GM21526 (cell line): ENCODE measurements at regions not wholly inside any gene's neighbourhood (a gene's known extent, or its start where the extent isn't known, plus 50 kb on each side); places are given as distances from the start of the nearest gene placed in this dataset.
A peak's percentile ranks its signal among the peaks of the same experiment; 100 is the strongest.

Experiments used
- ATAC-seq: cut with Tn5 transposase; IDR thresholded peaks from one replicate; pipeline ENCODE4 v1.9.1; 2021; ENCODE audit warnings: moderate library complexity; ENCODE audit not compliant: unreplicated experiment, low FRiP score

- peak; percentile 63 for ATAC-seq
Measured at GRCh38 chr21:32135401-32136363, 143.2 kb downstream of the MIS18A start.

GRCh38 chr21:32134441-32135130 is 144.3 kb downstream of the MIS18A start:
- ATAC-seq = no peak

DNA sequence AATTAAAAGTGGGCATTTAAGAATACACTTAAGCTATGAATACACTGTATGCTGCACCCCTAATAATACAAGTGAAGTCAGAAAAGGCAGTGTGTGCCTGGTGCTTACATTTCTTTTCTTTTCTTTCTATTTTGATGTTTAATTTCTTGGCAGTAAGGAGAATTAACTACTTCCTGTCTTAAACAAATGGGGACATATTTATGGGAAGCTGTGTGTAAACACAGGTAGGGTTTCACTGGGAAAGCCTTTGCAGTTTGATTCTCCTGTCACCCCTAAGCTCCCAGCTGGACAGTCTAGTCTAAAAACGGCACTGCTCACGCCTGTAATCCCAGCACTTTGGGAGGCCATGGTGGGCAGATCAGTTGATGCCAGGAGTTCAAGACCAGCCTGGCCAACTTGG is 146.0 kb downstream of the MIS18A start:
- no peak for ATAC-seq

GRCh38 chr21:32132409-32132808 is 146.4 kb downstream of the MIS18A start:
- no peak for ATAC-seq

DNA sequence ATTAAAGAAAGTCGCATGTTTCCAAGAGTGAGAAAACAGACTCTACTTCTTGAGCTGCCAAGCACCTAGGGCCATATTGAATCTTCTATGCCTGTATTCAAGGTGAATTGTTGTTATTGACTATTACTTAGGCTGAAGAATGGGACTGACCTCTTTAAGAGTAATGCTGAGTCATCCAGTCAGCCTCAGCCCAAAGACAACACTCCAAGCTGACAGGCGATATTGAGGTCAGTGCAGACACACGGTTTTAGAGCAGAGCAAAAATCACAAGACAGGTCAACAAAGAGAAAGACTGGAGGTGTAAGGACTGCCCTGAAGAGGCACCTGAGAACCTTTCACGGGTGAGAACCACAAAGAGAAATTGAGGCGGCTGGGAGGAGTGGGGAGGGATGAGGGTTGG is 146.9 kb downstream of the MIS18A start:
- ATAC-seq = no peak

DNA sequence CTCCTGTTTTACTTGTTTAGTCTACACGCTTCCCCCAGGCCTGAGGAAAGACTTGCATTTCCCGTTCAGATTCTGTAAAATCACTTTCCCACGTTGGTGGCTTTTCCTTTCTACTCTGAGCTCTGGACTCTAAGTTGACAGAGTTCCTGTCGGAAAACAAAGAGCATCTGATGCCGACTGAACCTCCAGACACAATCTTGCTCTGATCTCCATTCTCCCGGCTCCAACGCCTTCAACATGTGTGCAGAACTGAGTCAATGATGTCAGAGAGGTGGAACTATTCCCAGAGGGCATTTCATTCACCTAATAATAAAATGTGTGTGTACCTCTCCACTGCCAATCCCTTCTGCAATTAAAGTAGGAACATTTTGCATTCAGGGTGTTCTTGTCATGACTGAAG is 147.7 kb downstream of the MIS18A start:
- ATAC-seq = no peak

GRCh38 chr21:32130031-32130891 is 148.6 kb downstream of the MIS18A start:
- ATAC-seq = no peak

DNA sequence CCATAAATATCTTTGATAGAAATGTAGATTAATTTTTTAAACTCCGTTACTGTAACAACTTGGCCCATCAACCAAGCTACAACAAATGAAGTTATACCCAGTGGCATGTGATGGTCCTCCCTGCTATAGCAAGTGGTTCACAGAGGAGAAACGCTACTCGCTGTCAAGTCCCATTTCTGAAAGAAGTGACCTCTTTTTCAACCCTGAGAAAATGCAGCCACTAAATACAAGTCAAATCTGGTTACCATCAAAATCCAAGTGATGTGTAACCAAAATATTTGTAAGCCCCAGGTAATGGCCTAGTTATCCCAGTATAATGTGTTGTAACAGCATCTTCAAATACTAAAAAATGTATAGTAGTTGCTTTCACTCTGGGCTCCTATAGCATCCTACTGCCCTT is 151.8 kb downstream of the MIS18A start:
- no peak for ATAC-seq

- ATAC-seq = no peak
Measured at GRCh38 chr21:32122082-32122481, 156.8 kb downstream of the MIS18A start.

DNA sequence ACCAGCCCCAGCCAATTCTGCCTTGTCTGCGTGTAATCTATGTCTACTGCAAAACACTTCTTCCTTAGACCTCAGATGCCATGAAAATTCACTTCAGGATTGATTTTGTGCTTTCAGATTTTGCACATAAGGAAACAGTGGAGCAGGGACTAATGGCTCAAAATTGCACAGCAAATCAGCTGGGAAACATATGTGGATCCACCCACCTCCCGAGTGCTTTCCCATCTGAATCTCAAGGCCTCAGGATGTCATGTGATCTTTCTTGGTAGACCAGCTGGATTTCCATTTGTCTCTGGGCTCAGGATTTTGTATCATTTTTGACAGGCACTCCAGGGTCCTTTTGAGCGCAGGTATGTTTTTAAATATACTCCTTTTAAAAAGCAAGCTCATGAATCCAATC is 158.6 kb downstream of the MIS18A start:
- no peak for ATAC-seq

GRCh38 chr21:32119811-32120210 is 159.0 kb downstream of the MIS18A start:
- ATAC-seq = no peak

DNA sequence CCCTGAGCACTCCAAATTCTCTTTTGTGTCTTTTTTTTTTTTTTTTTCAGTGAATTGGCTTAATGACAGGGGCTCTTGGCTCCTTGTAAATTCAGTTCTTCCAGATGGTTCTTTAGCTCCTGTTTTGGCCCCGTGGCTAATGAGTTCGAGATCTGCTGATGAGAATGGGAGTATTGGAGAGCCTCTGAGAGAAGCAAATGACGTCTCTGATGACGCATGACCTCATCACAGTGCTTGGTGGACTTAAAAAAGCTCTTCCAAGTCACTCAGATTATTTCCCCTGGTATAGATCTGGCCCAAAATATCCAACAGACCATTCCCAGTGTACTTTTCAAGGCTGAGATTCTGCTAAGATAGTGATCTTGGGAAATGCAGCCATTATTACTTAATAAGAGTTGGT is 159.5 kb downstream of the MIS18A start:
- no peak for ATAC-seq

DNA sequence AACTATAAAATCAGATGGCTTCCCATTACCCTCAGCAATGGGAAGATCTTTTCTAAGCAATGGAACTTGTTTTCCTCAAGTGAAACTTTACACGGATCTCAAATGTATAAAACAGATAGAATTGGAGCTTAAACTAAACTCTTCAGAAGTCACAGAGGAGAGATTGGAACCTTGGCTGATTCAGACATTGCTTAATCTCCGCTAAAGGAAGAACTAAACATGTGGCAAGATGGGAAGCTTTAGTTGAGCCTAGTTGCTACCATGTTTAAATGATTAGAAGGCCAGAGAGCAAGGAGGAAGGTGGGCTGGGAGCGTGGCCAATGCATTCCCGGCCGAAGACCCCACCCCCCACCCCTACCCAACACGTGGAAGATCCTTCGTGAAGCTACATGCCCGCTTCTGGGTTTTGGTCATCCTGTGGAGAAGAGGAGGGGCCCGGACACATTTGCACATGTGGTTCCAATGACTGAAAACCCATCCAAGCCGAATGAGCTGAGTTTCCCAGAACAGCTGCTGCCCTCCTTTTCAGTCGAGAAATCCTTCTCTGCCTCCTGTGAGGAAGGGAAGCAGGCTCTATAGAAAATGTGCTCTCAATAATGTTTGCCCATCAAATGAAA is 164.3 kb downstream of the MIS18A start:
- no peak for ATAC-seq

DNA sequence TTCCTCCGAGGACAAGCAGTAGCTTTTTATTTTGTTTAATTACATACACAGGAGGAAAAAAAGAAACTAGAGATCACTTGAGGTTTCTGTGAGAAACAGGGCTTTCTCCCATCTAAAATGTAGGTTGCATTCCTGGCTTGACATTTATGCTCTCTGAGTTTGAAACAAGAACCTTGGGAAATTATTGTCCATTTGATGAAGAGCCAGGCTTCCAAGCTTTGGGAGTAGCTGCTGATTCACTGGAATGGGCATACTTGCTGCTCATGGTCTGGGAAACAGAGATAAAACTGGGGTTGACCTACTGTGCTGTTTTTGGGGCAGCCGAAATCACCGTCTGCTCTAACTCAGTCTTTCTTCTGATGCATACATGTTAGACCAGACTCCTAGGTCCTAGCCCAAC is 165.4 kb downstream of the MIS18A start:
- ATAC-seq = no peak

DNA sequence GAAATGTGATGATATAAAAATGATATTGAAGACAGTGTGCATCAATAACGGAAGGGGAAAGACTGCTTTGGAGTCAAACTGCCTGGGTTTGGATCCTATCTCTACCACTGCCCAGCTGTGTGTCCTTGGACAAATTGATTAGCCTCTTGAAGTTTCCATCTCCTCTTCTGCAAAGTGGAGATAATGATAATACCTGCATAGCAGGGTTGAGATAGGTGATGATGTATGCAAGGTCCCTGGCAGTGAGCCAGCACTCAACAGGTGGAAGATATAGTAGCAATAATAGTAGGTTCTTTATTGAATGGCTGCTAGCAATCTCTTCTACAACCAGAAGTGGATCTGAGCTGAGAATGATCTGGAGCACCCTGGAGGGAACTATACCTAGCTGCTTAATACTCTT is 166.7 kb downstream of the MIS18A start:
- no peak for ATAC-seq

GRCh38 chr21:32108566-32108965 is 170.3 kb downstream of the MIS18A start:
- ATAC-seq = no peak

DNA sequence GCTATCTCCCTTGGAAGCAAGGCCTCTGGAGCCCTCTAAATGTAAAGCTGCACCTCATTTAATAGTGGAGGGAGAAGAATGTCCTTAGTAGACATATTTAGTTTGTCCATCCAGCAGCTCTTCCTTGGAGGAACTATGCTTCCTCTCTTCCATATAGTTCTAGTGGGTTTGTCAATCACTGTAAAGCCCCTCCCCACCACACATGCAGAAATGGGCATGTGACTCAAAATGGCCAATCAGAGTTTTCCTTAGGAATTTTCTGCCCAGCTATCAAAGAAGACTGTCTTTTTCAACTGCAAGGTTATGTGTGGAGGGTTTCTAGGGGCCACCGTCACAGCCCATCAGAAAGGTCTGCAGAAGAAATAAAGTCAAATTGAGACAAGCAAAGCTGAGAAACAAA is 175.5 kb downstream of the MIS18A start:
- no peak for ATAC-seq

- ATAC-seq = no peak
Measured at GRCh38 chr21:32102426-32102825, 176.4 kb downstream of the MIS18A start.

- ATAC-seq = no peak
Measured at GRCh38 chr21:32101277-32101676, 177.6 kb downstream of the MIS18A start.

DNA sequence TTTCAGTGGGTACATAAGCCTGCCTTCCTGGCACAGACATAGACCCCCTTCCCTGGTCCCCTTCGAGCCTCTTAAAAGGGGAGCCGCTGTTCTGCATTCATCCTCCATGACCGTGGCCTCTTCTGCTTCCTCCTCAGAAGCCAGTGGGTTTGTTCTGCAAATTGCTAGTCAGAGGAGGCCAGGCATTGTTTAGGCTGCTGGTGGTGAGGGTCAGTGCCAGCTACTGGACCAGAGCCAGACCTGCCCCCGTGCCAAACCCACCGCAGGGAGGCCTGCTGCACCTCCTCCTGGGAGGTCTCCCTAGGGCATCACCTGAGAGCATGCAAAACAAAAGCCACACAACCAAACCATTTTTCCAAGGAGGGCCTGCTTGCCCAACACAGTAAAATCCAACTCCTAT is 178.4 kb downstream of the MIS18A start:
- ATAC-seq = no peak
